Endothelial cell (in vitro differentiated cells): ENCODE measurements at regions not wholly inside any gene's neighbourhood (a gene's known extent, or its start where the extent isn't known, plus 50 kb on each side); places are given as distances from the start of the nearest gene placed in this dataset.

Experiments
- DNase-seq: peaks from one replicate; pipeline ENCODE4 v3.0.0; 2021; ENCODE audit warnings: low spot score
- H3K27ac Mint-ChIP-seq: one replicate; pipeline ENCODE4 v1.8.0; 2021; ENCODE audit warnings: mixed read lengths, inconsistent platforms; ENCODE audit not compliant: unreplicated experiment
- H3K27me3 Mint-ChIP-seq: one replicate; pipeline ENCODE4 v1.8.0; 2021; ENCODE audit warnings: mild to moderate bottlenecking, moderate library complexity, mixed read lengths, inconsistent platforms; ENCODE audit not compliant: unreplicated experiment
- H3K36me3 Mint-ChIP-seq: one replicate; pipeline ENCODE4 v1.8.0; 2021; ENCODE audit warnings: mild to moderate bottlenecking, low read depth, mixed read lengths, inconsistent platforms; ENCODE audit not compliant: unreplicated experiment
- H3K4me1 Mint-ChIP-seq: one replicate; pipeline ENCODE4 v1.8.0; 2021; ENCODE audit warnings: mild to moderate bottlenecking, mixed read lengths, inconsistent platforms; ENCODE audit not compliant: unreplicated experiment
- H3K4me3 Mint-ChIP-seq: one replicate; pipeline ENCODE4 v1.8.0; 2021; ENCODE audit warnings: mild to moderate bottlenecking, mixed read lengths, inconsistent platforms; ENCODE audit not compliant: unreplicated experiment
- H3K9me3 Mint-ChIP-seq: one replicate; pipeline ENCODE4 v1.8.0; 2021; ENCODE audit warnings: mixed read lengths, inconsistent platforms; ENCODE audit not compliant: unreplicated experiment
- TF ChIP-seq, protein P1 (sequence below): fragments of 200-600 bp; sonication (generic); IDR thresholded peaks from one replicate; pipeline ENCODE4 v1.5.0; 2021; ENCODE audit warnings: antibody characterized with exemption; ENCODE audit not compliant: unreplicated experiment

DNA sequence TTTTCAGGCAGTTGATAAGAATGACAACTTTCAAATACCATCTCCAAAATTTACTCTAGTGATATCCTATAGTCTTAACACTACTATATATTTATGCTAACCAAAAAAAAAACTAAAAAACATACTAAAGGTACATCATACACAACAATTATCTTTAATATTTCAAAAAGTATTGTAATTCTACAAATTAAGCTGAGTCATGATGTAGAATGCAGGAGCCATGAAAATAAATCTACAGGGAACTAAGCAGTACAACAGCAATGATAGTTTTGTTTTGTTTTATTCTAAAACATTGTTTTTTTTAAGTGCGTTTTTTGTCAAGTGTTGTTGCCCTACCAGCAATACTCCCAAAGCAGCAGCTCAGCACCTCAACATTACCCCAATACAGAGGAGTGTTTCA is 314.3 kb downstream of the FSIP2 start:
- H3K27me3 Mint-ChIP-seq: no peaks in the 10 kb centered on the region
- no peaks in the 10 kb centered on the region for H3K4me1 Mint-ChIP-seq
- H3K4me3 Mint-ChIP-seq: no peak overlapping the region
- H3K27ac Mint-ChIP-seq: no peak overlapping the region
- no peaks in the 10 kb centered on the region for H3K36me3 Mint-ChIP-seq
- TF ChIP-seq, protein P1, sequence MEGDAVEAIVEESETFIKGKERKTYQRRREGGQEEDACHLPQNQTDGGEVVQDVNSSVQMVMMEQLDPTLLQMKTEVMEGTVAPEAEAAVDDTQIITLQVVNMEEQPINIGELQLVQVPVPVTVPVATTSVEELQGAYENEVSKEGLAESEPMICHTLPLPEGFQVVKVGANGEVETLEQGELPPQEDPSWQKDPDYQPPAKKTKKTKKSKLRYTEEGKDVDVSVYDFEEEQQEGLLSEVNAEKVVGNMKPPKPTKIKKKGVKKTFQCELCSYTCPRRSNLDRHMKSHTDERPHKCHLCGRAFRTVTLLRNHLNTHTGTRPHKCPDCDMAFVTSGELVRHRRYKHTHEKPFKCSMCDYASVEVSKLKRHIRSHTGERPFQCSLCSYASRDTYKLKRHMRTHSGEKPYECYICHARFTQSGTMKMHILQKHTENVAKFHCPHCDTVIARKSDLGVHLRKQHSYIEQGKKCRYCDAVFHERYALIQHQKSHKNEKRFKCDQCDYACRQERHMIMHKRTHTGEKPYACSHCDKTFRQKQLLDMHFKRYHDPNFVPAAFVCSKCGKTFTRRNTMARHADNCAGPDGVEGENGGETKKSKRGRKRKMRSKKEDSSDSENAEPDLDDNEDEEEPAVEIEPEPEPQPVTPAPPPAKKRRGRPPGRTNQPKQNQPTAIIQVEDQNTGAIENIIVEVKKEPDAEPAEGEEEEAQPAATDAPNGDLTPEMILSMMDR: no peak
- no peaks in the 10 kb centered on the region for H3K9me3 Mint-ChIP-seq
- no peak for DNase-seq

DNA sequence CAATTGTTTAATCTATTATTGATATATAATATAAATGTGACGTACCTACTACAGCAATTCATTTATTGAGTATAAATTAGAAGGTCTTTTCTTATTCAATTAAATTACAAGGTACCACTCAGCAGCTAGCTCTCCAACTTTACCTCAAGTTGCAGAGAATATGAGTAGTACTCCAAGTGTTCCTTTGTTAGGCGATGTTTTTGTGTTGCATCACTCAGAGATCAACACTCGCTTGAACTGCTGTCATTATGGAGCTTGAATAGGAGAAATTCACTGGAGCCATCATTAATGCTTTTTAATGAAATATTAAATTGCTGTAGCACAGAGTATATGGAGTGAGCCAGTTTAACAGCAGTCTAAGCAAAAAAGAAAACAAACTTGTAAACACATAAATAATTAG is 320.0 kb downstream of the FSIP2 start:
- H3K27ac Mint-ChIP-seq: no peak overlapping the region
- no peaks in the 10 kb centered on the region for H3K36me3 Mint-ChIP-seq
- DNase-seq: no peak
- H3K27me3 Mint-ChIP-seq: no peaks in the 10 kb centered on the region
- no peak overlapping the region for H3K4me3 Mint-ChIP-seq
- H3K4me1 Mint-ChIP-seq: no peaks in the 10 kb centered on the region
- TF ChIP-seq, protein P1: no peak
- no peaks in the 10 kb centered on the region for H3K9me3 Mint-ChIP-seq

DNA sequence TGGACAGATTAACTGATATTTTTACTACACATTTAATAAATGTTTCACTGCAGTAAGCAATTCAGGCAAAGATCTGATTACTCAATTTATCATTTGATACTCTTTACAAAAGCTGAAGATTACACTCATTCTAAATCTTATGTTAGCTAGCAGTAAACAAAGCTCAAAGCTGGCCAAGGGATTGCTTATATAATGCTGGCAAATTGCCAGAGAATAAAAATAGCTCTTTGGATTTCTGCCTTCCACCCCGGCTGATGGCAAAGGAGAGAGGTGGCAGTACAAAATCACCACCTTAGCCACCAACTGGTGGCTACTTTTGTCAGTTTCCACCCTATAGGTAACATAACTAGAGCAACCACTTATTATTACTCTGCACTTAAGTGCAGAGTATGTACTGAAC is 320.5 kb downstream of the FSIP2 start:
- Mint-ChIP-seq H3K4me1 (no peaks in the 10 kb centered on the region), H3K36me3 (no peaks in the 10 kb centered on the region), H3K27me3 (no peaks in the 10 kb centered on the region), H3K9me3 (no peaks in the 10 kb centered on the region), H3K27ac (no peak overlapping the region), H3K4me3 (no peak overlapping the region)
- TF ChIP-seq, protein P1: no peak
- DNase-seq: no peak

DNA sequence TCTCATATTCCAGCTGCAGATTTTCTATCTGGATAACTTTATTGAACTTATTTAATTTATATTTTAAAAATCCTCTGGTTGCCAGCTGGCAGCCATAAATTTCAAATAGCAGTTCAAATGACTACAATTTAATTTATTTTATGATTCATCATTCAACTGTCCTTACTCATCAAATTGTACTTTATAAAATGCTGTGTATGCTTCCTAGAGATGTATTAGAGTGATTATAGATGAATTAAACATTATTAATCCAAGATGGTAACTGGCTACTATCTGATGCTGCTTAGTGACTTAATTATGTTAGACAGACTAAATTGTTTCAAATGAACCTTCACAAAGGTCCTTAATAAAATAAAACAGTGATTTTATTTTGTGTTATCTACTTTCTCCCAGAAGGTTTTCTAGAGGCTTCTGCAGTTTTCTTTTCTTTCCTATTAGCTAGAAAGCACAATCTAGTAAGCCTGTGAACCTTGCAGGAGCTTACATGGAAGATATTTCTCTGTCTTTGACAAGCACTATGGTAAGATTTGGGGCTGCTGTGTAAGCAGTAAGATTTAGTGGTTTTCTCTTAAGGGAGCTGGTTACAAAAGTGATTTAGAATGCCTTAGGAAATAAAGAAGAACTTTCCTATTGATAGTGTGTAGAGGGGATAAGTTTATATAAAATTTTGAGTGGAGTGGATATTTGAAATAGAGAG is 322.3 kb downstream of the FSIP2 start:
- no peak for DNase-seq
- no peak overlapping the region for H3K4me3 Mint-ChIP-seq
- H3K9me3 Mint-ChIP-seq: no peaks in the 10 kb centered on the region
- no peaks in the 10 kb centered on the region for H3K4me1 Mint-ChIP-seq
- TF ChIP-seq, protein P1: no peak
- H3K36me3 Mint-ChIP-seq: no peaks in the 10 kb centered on the region
- H3K27ac Mint-ChIP-seq: no peak overlapping the region
- H3K27me3 Mint-ChIP-seq: no peaks in the 10 kb centered on the region

DNA sequence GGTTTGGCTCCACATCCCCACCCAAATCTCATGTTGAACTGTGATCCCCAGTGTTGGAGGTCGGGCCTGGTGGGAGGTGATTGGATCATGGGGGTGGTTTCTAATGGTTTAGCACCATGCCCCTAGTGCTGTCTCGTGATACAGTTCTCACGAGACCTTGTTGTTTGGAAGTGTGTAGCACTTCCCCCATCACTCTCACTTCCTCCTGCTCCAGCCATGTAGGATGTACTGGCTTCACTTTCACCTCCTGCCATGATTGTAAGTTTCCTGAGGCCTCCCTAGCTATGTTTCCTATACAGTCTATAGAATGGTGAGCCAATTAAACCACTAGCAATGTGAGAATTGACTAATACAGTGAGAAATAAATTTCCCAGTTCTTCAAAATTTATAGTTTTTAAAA is 325.9 kb downstream of the FSIP2 start:
- no peak overlapping the region for H3K4me3 Mint-ChIP-seq
- H3K27ac Mint-ChIP-seq: no peak overlapping the region
- no peak for DNase-seq
- H3K9me3 Mint-ChIP-seq: no peaks in the 10 kb centered on the region
- H3K4me1 Mint-ChIP-seq: no peaks in the 10 kb centered on the region
- H3K36me3 Mint-ChIP-seq: no peaks in the 10 kb centered on the region
- TF ChIP-seq, protein P1: no peak
- no peaks in the 10 kb centered on the region for H3K27me3 Mint-ChIP-seq
